H4 (cell line): ENCODE measurements at regions not wholly inside any gene's neighbourhood (a gene's known extent, or its start where the extent isn't known, plus 50 kb on each side); places are given as distances from the start of the nearest gene placed in this dataset.
"Not testable (repeated sequence)": the region's sequence is repeated elsewhere in the genome, so short reads cannot be mapped to it uniquely, and the experiment has no call there.

Experiments
- DNase-seq: peaks from one replicate; pipeline ENCODE4 v3.0.0-alpha.2; 2015; ENCODE audit warnings: low spot score

DNA sequence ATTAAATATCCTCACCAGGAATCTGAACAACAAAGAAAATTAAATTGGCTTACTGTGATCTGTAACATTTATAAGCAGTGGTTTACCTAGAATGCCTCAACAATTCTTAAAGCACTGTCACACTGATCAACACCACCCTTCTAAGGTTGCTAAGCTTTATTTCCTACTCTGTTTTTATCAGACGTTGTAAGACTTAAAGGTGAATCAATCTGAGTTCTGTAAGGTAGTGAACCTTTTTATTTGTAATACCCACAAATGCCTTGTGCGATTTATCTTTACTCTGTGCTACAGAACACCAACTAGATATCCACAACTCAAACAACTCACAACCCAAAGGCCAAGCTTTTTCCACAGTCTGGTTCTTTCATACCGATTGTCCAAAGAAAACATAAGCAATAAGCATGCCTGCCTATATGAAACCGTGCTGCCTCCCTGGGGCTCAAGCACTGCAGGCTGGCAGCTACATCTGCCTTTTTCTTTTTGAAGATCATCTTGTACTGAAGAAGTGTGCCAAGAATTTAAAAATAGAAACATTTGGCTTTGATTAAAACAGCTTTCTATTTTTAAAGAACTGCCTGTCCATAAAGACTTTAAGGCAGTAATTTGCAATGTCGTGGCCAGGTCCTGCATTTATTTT, 490.7 kb downstream of the NUP35 start:
- no peak for DNase-seq

DNA sequence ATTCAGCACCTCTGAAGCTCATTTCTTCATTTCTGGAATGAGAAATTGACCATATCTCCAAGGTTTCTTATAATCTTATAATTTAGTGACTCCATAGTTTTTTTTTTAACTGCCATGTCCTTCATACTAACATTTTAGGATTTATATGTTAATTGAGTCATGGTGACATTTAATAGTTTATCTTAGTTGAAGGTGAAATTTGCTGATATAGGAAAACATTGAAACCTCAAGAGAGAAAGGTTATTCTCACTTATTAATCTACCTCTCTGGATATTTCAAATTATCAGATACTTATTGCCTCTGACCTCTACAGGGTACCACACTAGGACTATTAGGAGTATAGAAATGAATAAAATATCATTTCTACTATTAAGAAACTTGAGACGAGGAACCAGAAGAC, 499.0 kb downstream of the NUP35 start:
- DNase-seq, result no peak

DNA sequence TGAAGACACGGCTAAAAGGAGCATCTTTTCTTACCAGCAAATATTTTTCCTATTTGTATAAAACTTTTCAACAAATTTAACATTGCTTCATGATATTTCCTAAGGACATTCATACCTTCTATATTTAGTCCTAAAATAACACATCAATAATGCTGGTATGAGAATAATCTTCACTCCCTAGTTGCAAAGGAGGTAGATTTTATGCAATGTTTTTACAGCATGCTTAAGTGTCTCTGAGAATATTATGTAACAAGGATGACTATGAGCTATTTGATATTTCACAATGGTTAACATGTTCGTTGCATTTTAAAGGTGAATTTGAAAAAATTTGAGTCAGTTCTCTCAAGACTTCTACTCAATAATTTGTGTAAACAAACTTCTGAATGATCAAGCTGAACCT, 506.7 kb downstream of the NUP35 start:
- DNase-seq, result no peak

DNA sequence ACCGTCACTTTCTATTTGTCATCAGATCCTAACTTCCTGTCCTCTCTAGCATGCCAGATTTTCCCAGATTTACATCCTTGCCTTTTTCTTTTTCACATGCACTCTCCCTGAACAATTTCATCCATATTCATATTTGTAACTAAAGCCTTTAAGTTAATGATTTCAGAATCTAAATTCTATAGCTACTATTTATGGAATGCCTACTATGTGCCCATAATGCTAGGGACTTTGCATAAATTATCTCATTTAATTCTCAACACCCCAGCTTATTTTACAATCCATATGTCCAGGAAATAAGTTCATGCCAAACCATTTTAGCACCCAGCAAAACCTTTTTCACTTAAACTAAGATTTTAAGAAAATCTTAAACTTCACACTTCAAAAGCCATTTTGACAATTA, 531.9 kb downstream of the NUP35 start:
- DNase-seq, result no peak

DNA sequence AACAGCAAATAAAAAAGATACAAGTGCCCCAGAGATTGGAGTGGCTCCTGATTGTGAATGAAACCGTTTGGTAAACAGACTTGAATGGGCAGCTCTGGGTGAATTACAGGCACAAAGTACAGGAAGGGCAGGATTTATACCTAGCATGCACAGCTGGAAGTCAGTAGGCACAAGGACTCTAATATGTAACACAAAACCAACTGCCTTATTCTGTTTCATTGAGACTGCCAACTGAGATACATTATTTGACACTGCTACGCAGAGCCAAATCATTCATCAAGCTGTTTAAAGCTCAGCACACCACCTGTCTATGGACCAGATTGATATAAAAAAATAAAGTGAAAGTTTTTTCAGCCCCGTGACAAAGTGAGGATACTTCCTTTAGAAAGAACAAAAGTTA, 541.2 kb downstream of the NUP35 start:
- DNase-seq, result no peak

DNA sequence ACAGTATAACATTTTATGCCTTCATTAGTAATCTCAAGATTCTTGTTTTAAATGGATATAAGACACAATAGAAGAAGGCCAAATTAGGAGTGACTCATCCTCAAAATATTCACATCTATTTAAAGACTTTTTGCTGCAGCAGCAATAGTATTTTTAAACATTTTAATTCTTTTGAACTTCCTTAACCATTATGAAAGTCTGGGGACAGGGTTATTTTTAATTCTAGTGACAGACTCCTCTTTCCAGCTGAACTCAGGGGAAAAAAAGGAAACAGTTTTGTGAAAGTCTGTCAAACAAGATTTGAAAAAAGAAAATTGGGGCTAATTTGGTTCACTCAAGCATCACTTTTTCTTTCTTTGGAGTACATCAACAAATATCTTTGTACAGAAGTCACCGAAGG, 541.8 kb downstream of the NUP35 start:
- no peak for DNase-seq

DNA sequence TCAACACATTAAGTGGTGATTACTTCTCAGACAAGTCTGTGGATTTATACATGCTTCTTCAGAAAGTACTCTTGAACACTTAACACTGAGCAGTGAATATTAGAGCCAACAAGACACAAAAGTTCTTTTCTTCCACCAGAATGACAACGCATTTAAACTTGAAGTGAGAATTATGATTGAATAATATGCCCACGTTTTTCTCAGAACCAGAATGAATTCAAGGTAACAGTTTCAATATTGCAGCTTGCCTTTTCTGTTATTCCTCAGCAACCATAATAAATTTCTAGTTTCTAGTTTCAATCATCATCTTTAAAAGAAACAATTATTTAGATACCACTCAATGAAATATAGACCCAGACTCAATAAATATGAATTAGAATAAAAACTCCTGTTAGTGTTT, 547.0 kb downstream of the NUP35 start:
- no peak for DNase-seq

DNA sequence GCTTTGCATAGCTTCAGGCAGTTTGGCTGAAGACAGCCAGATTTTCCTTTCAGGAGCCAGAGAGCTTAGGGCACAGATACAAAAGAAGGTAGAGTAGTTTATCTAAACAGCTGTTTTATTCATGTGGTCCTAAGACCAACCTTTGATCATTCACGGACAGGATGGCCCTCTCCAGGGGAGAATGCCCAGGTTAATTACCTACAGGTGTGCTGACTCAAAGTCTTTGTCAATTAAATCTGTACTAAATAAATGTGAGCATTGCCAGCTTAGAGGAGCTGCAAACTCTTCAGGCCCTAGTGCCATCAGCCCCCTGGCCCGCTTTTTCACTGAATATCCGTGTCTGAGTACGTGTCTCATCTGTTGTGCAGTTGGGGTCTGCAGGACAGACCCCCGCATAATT, 554.7 kb downstream of the NUP35 start:
- DNase-seq, result no peak

DNA sequence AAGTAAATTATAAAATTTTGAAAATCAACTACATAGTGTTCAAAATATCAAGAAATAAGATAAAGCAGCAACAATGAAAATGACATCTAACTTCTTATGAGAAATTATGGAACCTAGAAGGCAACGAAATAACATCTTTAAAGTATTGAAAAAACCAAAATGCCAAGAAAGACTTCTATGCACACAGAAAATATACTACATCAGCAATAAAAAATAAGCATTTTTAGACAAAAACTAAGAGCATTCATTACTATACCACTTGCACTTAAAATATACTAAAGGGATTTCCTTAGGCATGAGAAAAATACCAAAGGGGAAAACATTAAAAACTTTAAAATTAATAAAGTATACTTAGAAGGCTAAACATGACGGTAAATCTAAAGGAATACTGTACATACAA, 556.3 kb downstream of the NUP35 start:
- DNase-seq, result no peak

DNA sequence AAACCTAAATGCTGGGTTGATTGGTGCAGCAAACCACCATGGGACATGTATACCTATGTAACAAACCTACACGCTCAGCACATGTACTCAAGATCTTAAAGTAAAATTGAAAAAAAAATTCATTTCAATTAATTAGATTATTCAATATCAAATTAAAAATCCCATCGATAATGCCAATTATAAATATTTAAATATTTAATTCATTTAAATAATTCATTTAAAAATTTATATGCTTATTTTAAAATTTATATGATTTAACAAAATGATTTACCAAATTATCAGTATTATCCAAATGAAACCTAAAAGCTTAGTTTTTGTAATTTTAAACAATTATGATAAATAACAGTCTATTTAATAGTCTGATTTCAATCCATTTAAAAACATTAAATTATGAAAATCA, 560.4 kb downstream of the NUP35 start:
- no peak for DNase-seq

DNA sequence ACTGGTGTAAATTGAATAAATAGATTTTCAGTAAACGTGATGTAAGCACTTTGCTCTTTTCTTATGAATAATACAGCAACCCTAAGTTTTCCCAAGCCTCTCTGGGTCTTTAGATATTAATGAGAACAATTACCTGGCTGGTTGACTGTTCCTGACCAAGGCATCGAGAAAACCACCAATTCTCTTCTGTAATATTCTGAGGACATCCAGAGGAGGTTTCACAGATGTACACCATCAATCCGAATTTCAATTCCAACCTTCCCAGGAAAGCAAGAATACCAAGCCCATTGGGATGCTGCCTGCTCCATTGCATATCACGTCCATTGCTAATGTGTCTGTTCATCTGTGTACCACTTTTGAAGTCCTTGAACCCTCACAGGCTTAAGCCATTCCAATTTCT, 571.8 kb downstream of the NUP35 start:
- DNase-seq, result no peak

DNA sequence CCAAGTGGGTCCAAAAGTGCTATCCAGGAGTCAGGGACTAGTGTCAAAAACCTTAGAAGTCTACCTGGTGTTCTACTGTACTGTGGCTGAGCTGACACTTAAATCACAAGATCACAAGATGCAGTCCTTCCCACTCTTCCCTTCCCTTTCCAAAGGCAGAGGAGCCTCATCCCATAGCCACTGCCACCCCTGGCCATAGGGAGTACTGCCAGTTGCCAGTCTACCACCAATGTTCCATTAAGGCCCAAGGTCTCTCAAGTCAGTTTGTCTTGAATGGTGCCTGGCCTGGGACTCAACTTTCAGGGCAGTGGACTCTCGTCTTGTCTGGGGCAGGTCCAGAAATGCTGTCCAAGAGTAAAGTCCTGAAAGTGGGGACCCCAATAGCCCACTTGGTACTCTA, 585.6 kb downstream of the NUP35 start:
- no peak for DNase-seq

DNA sequence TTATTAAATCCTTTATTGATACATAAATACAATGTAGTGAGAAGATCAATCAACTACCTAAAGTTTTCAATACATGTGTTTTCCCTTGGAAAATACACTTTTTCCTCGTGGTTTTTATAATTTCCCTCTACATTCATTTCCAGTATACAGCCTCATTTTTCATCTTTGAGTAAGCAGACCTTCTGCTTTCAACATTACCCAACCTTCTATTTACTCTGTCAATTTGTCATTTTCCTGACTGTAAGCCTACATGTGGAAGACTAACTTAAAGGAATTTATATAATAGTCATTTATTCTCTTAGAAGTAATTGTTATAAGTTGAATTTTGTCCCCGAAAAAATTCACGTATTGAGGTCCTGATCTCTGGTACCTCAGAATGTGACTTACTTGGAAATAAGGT, 594.0 kb downstream of the NUP35 start:
- no peak for DNase-seq

DNA sequence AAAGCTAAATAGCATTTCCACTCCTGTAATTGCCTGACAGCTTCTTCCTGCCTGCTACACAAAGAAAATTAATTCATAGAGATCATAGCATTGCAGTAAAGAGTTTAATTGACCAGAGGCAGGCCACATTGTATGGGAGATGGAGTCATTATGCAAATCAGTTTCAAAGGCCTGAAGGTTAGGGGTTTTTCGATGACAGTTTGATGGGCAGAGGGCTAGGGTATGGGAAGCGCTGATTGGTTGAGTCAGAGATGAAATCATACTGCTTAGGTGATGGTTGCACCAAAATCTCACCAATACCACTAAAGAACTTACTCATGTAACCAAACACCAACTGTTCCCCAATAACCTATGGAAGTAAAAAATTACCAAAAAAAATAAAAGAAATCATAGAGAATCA, 599.0 kb downstream of the NUP35 start:
- no peak for DNase-seq

DNA sequence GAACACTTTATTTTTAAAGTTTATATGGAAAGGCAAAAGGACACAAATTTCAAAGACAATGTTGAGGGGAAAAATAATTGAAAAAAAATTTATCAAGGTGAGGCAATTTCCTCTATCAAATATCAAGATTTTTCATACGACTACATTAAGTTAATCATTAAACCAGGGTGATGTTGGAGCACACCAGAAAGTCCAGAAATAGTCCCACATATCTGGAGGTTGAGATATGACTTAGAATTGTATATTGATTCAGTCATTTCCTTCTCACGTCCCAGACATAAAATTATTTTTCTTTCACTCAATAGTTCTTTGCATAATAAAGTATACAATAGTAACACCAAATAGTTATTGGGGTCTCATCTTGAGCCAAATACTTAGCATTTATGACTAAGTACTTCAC, 605.1 kb downstream of the NUP35 start:
- no peak for DNase-seq

DNA sequence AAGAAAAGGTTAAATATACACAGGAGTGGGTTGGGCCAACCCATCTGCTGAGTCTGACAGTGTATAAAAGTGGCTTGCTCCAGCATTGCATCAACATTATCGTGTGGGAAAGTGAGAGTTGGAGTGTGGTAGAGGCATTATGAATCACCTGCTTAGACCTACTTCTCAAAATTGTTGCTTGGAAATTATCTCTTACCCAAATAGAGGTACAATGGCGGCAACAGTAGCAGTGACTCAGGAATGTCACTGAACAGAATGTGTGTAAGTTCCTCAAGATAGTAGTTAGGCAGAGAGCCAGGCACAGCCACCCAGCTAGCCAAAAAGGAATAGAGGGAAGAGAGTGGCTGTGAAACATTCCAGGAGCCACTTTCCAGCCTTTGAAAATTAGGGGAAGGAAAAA, 616.0 kb downstream of the NUP35 start:
- DNase-seq, result peak; percentile 16

DNA sequence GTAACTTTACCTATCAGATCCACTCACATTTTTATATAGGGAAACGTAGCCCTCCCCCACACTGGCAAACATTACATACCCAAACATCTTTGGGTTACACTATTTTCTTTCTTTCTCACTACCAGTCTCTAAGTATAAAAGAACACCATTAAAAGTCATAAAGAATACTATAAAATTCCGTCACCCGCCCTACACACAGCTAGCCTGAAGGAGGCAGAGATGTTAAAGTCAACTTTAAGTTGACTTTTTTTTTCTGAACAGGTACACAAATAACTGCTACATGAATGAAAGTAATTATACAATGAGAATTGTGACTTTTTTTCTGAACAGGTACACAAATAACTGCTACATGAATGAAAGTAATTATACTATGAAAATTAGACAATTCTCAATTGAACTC, 628.3 kb downstream of the NUP35 start:
- no peak for DNase-seq

DNA sequence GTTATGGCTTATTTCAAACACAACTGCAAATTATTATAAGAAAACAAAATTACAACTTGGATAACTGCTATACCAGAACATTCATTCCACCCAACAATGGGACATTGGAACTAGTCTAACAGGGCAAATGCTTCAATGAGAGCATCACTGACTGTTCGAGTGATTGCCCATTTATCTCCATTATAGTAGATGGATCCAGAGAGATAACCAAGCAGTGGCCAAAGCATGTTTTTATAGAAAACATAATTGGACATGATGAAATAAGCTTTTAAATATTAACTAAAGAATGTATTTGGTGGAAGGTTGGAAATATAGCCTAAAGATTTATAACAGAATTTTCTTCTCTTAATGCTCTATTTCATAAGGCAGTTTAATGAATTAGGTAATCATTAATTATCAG, 634.8 kb downstream of the NUP35 start:
- DNase-seq, result no peak

DNA sequence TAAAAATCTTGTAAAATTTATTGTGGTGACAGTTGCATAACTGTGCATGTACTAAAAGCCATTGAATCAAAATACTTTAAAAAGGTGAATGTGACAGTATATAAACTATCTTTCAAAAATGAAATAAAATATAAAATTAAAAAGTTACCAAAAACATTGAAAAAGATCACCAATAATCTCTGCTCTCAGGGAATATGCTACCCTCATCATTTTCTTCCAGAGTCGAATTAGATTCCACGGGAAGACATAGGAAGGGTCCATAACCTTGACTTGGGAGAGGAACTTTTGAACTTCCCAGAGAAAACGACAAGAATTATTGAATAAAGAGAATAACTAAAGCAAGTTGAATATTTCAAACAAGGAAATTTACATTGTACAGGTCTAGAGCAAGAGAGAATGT, 649.5 kb downstream of the NUP35 start:
- DNase-seq, result no peak

DNA sequence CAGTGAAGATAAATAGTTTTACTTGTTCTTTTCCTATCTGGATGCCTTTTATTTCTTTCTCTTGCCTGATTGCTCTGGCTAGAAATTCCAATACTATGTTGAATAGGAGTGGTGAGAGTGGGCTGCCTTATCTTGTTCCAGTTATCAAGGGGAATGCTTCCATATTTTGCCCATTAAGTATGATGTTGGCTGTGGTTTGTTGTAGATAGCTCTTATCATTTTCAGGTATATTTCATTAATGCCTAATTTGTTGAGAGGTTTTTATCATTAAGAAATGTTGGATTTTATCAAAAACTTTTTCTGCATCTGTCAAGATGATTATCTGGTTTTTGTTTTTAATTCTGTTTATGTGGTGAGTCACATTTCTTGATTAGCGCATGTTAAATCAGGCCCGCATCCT, 655.8 kb downstream of the NUP35 start:
- DNase-seq, result no peak

DNA sequence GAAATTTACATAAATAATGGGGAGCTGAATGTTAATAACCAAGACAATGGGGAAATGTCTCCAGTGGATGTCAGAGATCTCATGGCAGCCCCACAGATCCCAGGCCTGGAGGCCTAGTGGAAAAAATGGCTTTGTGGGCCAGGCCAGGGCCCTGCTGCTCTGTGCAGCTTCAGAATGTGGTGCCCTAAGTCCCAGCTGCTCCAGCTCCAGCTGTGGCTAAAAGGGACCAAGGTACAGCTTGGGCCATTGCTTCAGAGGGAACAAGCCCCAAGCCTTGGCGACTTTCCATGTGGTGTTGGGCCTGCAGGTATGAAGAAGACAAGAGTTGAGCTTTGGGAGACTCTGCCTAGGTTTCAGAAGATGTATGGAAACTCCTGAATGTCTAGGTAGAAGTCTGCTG, 658.2 kb downstream of the NUP35 start:
- no peak for DNase-seq

DNA sequence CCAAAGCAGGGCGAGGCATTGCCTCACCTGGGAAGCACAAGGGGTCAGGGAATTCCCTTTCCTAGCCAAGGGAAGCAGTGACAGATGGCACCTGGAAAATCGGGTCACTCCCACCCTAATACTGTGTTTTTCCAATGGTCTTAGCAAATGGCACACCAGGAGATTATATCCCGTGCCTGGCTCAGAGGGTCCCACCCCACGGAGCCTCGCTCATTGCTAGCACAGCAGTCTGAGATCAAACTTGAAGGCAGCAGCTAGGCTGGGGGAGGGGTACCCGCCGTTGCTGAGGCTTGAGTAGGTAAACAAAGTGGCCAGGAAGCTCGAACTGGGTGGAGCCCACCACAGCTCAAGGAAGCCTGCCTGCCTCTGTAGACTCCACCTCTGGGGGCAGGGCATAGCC, 664.6 kb downstream of the NUP35 start:
- not testable (repeated sequence) for DNase-seq

DNA sequence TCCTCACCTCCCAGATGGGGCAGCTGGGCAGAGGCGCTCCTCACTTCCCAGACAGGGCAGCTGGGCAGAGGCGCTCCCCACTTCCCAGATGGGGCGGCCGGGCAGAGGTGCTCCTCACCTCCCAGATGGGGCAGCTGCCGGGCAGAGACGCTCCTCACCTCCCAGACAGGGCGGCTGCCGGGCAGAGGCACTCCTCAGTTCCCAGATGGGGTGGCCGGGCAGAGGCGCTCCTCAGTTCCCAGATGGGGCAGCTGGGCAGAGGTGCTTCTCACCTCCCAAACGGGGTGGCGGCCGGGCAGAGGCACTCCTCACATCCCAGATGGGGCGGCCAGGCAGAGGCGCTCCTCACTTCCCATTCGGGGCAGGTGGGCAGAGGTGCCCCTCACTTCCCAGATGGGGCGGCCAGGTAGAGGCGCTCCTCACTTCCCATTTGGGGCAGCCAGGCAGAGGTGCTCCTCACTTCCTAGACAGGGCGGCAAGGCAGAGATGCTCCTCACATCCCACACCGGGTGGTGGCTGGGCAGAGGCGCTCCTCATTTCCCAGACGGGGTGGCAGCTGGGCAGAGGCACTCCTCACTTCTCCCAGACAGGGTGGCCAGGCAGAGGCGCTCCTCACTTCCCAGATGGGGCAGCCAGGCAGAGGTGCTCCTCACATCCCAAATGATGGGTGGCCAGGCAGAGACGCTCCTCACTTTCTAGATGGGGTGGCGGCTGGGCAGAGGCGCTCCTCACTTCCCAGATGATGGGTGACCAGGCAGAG, 668.1 kb downstream of the NUP35 start:
- not testable (repeated sequence) for DNase-seq

DNA sequence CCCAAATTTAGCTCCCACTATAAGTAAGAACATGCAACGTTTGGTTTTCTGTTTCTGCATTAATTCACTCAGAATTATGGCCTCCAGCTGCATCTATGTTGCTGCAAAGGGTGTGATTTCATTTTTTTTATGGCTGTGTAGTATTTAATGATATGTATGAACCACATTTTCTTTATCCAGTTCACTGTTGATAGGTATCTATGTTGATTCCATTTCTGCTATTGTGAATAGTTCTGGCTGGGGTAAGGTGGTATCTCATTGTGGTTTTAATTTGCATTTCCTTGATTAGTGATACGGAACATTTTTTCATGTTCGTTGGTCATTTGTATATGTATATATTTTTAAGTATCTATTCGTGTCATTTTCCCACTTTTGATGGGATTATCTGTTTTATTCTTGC, 674.3 kb downstream of the NUP35 start:
- DNase-seq, result no peak
